Epithelial cell of esophagus (primary cell): ENCODE measurements at regions not wholly inside any gene's neighbourhood (a gene's known extent, or its start where the extent isn't known, plus 50 kb on each side); places are given as distances from the start of the nearest gene placed in this dataset.

Source experiments
- DNase-seq: peaks from one replicate; pipeline ENCODE4 v3.0.0; 2010; ENCODE audit warnings: low read depth
- H3K4me3 ChIP-seq: 2 replicates; pipeline ENCODE4 v1.5.1; 2011; ENCODE audit warnings: mild to moderate bottlenecking, low read length, control low read depth
- TF ChIP-seq, protein P1 (sequence below): IDR thresholded peaks from 2 replicates; pipeline ENCODE4 v1.5.1; 2011; ENCODE audit warnings: low read depth, mild to moderate bottlenecking, low read length, control low read depth, inconsistent platforms; ENCODE audit not compliant: insufficient read depth; ENCODE audit errors: missing control alignments

DNA sequence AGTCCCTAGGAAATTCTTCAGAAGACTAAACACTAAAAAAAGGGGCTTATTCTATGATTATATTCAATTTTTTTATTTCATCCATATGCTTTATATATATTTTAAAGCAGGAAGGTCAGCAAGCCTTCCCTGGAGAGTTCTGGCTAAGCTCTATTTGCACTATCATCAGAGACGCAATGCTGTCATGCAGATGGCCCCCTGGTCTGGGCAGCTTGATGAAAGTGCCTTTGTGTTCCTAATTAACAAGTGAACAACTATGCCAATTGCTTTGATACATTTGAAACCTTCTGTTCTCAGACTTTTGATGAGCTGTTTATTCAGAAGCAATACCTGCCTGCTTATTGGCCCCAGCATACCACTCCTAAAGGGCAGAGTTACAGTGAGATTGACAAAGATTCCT is 1344.6 kb downstream of the OLFM4 start:
- DNase-seq = no peak
- H3K4me3 ChIP-seq = no peak overlapping the region
- TF ChIP-seq, protein P1, sequence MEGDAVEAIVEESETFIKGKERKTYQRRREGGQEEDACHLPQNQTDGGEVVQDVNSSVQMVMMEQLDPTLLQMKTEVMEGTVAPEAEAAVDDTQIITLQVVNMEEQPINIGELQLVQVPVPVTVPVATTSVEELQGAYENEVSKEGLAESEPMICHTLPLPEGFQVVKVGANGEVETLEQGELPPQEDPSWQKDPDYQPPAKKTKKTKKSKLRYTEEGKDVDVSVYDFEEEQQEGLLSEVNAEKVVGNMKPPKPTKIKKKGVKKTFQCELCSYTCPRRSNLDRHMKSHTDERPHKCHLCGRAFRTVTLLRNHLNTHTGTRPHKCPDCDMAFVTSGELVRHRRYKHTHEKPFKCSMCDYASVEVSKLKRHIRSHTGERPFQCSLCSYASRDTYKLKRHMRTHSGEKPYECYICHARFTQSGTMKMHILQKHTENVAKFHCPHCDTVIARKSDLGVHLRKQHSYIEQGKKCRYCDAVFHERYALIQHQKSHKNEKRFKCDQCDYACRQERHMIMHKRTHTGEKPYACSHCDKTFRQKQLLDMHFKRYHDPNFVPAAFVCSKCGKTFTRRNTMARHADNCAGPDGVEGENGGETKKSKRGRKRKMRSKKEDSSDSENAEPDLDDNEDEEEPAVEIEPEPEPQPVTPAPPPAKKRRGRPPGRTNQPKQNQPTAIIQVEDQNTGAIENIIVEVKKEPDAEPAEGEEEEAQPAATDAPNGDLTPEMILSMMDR = no peak

DNA sequence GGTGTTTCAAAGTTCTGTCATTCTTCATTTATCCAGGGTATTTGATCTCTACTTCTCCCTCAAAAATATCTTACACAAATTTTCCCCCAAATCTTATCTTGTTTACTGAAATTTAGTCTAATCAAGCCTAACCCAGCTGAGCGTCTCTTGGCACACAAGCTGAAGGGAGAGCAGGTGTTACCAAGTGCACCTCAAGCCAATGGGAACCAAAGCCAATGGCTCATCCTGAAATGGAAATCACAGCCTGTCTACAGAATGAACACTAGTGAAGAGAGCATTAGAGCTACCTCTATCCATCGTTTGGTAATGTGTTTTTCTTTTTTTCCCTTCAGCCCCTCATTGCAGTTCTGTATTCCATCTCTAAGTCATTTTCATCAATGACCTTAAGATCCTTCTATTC is 1350.8 kb downstream of the OLFM4 start:
- TF ChIP-seq, protein P1 = no peak
- no peak overlapping the region for H3K4me3 ChIP-seq
- DNase-seq = no peak

DNA sequence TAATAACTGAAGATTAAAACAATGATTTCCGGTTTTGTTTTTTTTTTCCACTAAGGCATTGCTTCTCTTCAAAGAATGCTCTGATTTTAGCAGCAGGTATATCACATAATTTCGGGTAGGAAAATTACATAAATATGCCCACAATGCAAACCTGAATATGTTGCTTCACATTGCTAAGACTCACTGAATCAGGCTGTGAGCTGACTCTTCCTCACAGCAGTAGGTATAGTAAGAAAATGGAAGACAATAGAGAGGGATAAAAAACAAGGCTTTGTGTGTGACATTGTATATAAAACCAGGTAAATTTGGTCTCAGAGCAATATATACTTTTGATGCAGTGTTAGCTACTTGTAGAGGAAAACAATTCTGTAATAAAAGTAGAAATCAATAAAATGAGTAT is 1355.0 kb downstream of the OLFM4 start:
- DNase-seq = no peak
- no peak overlapping the region for H3K4me3 ChIP-seq
- TF ChIP-seq, protein P1 = no peak

DNA sequence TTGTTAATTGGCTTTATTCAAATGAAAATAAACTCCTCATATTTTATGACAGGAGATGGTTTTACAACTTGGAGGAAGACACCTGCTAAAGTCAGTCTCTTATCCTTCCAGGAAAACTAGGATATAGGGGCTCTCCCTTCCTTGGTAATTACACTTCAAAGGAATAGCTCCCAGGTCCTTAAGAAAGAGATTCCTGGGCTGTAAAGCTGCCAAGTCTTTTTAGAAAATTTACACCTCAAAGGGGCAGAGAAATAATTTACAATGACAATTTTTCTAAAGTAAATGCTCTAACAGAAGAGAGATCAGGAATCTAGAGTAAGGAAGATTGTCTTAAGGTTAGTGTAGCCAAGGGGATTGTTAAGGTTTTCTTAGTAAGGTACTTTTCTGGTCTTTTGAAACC is 1359.0 kb downstream of the OLFM4 start:
- no peak overlapping the region for H3K4me3 ChIP-seq
- TF ChIP-seq, protein P1 = no peak
- DNase-seq = no peak

DNA sequence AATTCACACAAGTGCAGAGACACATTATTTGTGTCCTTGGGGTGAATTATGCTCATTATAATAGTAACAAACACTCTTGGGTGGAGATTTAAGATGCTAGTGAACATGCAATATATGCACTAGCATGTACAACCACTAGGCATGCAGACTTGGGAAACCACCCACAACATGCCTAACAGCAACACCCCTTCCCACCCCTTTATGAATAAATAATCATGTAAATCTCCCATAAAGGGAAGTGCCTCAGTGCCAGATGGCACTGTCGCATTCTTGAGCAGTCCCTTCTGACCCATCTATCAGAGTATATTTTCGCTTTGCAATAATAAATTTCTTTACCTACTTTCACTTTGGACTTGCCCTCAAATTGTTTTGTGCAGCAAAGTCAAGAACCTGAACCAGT is 1362.2 kb downstream of the OLFM4 start:
- DNase-seq = no peak
- TF ChIP-seq, protein P1 = no peak
- H3K4me3 ChIP-seq = no peak overlapping the region

DNA sequence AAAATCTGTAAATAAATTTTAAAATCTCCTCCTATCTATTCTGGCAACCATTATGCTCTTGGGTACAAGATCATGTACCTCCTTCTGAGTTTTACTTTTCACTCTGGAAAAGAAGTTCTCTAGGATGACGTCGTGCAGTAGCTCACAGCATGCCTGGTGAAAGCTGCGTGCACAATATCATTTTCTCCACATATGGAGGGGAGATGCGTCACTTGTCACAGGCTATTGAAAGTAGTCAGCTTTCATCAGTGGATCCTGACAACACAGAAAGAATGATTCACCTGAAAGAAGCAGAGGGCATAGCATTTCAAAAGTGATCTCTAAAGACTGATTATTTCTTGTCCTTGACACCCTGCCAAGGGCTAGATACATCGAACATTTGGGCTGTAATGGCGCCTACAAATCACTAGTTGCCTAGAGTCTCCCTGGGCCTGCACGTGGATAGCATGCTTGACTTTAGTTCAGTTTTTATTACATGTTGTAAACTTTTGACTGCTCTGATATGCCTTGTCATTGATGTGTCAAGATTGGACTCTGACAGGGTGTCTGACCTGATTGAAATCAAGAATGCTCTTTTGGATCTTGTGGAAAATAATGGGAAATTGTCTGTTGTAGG is 1365.6 kb downstream of the OLFM4 start:
- no peak overlapping the region for H3K4me3 ChIP-seq
- no peak for DNase-seq
- TF ChIP-seq, protein P1 = no peak

DNA sequence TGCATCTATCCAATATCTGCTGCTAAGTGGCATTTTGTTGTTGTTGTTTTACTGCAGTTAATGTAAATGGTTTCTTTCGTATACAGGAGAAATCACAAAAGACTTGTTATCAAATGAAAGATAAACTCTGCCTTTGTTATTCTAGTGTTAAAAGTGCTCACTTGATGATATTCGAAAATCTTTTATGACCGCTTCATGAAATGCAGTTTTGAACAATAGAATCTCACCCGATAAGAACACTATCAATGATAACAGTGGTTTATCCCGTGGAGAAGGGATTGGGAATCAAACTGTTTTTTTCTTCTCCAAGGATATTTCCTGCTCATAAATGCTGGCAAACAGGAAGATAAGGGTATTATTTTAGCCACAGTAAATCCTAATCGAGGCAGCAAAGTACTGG is 1366.3 kb downstream of the OLFM4 start:
- TF ChIP-seq, protein P1 = no peak
- no peak overlapping the region for H3K4me3 ChIP-seq
- no peak for DNase-seq
